GM08714 (cell line): ENCODE measurements at regions not wholly inside any gene's neighbourhood (a gene's known extent, or its start where the extent isn't known, plus 50 kb on each side); places are given as distances from the start of the nearest gene placed in this dataset.
"Not testable (repeated sequence)": the region's sequence is repeated elsewhere in the genome, so short reads cannot be mapped to it uniquely, and the experiment has no call there.

Experiments used
- H3K4me3 ChIP-seq: fragments of 200-500 bp; sonication (Bioruptor generic); 2 replicates; pipeline ENCODE4 v1.5.1; 2014; ENCODE audit warnings: mild to moderate bottlenecking, low read length, inconsistent platforms
- ZNF274 ChIP-seq: IDR thresholded peaks from 2 replicates; pipeline ENCODE4 v1.6.1; 2012; ENCODE audit warnings: mild to moderate bottlenecking, low read depth, low read length

- TF ChIP-seq ZNF274: no peak
- no peak overlapping the region for H3K4me3 ChIP-seq
Observed at GRCh38 chr3:153221748-153222162, 59.7 kb downstream of the RAP2B start.

DNA sequence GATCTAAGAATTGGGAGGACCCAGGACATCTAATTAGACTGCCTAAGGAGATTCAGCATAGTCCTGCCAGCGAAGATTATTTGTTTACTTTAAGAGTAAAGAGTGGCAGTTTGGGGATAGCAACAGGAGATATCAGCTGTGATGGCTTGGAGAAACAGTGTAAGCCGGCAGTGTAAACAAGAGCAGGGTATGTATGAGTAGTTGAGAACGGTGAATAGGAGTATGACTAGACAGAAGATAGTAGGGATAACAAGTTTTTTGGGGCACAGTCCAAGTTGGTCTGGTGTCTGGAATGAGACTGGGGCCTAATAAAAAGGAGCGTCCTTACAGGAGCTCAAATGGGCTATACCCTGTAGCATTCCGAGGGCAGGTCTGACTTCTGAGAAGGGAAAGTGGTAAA lies 64.9 kb downstream of the RAP2B start:
- not testable (repeated sequence) for H3K4me3 ChIP-seq

- not testable (repeated sequence) for H3K4me3 ChIP-seq
Observed at GRCh38 chr3:153230427-153230826, 68.4 kb downstream of the RAP2B start.

DNA sequence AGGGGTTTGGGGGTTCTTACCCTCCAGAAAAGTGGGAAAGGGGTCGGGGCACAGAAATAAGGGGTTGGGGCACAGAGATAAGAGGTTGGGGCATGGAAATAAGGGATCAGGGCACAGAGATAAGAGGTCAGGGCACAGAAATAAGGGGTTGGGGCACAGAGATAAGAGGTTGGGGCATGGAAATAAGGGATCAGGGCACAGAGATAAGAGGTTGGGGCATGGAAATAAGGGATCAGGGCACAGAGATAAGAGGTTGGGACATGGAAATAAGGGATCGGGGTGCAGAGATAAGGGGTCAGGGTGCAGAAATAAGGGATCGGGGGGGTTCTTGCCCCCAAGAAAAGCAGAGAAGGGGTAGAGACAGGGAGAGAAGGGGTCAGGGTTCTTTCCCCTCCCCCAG lies 69.2 kb downstream of the RAP2B start:
- not testable (repeated sequence) for H3K4me3 ChIP-seq

- H3K4me3 ChIP-seq: not testable (repeated sequence)
Observed at GRCh38 chr3:153232050-153232752, 70.2 kb downstream of the RAP2B start.

DNA sequence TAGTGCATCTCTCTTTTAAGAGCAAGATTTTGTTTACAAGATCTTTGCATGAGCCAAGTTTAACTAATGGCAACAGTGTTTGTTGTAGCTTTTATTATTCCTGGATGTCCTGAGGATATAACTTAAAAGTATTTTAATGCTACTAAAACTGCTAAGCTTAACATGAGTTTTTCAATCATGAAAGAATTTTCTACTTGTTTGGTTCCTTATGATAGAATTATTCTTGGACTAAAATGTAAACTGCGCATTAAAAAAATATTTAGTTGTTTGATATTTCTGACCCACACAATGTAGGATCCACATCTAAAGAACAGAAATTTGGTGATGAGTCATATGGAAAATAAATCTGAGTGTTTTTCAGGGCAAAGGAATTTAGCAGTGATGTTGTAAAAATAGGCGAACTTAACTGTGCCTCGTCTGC lies 70.8 kb downstream of the RAP2B start:
- no peak for TF ChIP-seq ZNF274
- no peak overlapping the region for H3K4me3 ChIP-seq

DNA sequence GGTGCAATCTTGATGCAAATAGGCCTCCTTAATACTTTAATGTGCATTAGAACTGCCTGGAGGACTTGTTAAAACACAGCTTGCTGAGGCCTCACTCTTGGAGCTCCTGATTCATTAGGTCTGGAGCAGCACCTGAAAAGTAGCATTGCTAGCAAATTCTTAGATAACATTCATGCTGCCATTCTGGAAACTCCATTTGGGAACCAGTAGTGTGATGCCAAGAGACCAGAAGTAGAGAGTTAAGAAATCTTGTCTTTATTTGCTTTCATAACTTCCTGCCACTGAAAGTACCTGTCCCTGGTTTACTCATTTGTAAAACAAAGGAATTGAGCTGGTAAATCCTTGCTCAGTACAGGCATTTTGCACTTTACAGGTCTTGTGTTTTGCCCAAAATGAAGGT lies 72.0 kb downstream of the RAP2B start:
- H3K4me3 ChIP-seq: no peak overlapping the region
- TF ChIP-seq ZNF274: no peak

DNA sequence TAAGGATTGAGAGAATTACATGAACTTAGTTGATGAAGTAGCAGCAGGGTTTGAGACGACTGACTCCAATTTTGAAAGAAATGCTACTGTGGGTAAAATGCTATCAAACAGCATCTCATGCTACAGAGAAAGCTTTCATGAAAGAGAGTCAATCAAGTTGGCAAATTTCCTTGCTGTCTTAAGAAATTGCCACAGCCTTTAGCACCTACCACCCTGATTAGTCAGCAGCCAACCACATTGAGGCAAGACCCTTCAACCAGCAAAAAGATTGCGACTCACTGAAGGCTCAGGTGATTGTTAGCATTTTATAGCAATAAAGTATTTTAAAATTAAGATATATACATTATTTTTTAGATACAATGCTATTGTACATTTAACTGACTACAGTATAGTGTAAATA lies 80.9 kb downstream of the RAP2B start:
- no peak overlapping the region for H3K4me3 ChIP-seq
- TF ChIP-seq ZNF274: no peak

DNA sequence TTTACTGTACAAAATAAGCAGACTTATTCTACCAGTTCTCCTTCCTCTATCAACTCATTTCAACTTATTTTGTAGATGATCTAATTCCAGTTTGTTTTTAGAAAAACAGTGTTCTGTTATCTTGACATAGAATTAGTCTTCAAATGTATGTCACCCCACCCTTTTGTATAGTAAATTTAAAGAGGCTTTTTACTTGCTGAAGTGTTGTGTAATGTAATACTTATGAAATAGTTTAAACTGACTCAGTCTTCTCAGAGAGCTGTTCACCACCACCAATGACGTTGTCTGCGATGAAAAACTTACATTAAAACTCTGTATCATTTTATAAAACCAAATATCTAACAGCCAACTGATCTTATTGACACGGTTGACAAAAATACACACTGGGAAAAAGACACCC lies 82.9 kb downstream of the RAP2B start:
- no peak for TF ChIP-seq ZNF274

DNA sequence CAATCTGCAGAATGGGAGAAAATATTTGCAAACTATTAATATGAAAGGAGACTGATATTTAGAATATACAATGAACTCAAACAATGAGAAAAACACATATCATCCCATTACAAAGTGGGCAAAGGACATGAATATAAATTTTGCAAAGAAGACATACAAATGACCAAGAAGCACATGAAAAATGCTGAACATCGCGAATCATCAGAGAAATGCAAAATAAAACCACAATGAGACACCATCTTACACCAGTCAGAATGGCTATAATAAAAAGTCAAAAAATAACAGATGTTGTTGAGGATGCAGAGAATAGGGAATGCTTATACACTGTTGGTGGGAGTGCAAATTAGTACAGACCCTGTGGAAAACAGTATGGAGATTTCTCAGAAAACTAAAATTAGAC lies 83.6 kb downstream of the RAP2B start:
- H3K4me3 ChIP-seq: no peak overlapping the region
- TF ChIP-seq ZNF274: no peak

More for the DNA sequence above, 82.9 kb downstream of the RAP2B start:
- no peak overlapping the region for H3K4me3 ChIP-seq

DNA sequence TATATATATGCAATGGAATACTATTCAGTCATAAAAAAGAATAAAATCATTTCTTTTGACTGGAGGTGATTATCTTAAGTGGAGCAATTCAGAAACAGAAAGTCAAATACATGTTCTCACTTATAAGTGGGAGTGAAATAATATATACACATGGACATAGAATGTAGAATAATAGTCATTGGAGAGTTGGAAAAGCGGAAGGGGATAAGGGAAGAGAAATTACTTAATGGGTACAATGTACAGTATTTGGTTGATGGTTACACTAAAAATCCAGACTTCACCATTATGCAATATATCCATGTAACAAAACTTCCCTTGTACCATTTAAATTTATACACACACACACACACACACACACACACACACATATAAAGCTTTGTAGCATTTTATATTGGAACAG lies 84.3 kb downstream of the RAP2B start:
- no peak overlapping the region for H3K4me3 ChIP-seq
- TF ChIP-seq ZNF274: no peak

- TF ChIP-seq ZNF274: no peak
- H3K4me3 ChIP-seq: no peak overlapping the region
Observed at GRCh38 chr3:153246806-153247205, 84.8 kb downstream of the RAP2B start.

DNA sequence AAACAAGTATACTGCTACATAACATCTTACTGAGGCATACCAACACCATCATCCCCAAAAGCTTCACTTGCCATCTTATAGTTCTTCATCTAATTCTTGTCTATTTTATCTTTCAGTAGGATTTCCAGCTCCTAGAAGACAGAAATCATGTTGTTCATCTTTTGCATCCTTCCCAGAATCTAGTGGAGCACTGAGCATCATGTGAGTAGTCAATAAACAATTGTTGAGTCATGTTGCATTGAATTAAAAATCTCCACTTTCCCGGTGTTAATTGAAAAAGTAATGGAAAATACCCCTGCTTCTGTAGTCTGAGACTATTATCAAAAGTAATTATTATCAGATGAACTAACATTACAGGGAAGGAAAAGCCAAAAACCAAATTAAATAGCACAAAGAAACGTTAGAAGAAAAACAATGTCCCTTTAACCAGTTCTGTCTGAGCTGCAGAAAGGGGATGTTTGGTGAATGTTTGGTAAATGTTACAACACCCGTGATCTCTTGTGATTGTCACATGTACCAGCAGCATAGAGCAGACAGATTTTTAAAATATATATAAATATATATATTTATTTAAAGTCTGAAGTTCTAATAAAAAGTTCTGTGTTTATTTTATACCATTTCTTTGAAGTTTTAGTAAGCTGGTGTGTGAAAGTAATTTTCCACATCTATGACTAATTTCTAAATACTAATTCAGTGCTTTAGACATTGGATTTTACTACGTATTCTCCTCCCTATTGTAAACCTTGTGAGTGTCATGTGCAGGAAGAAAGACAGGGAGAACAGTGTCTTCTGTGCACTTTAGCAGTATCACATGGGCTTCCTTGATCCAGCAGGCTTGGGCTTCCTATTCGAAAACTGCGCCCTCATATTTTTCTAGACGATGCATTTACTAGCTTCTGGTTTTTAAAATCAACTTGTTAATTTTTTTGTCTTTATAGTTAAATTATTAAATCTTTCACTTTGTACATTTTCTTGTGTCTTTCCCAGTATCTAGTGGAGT lies 85.6 kb downstream of the RAP2B start:
- no peak for TF ChIP-seq ZNF274
- no peak overlapping the region for H3K4me3 ChIP-seq

- H3K4me3 ChIP-seq: not testable (repeated sequence)
Observed at GRCh38 chr3:153248835-153249234, 86.8 kb downstream of the RAP2B start.

DNA sequence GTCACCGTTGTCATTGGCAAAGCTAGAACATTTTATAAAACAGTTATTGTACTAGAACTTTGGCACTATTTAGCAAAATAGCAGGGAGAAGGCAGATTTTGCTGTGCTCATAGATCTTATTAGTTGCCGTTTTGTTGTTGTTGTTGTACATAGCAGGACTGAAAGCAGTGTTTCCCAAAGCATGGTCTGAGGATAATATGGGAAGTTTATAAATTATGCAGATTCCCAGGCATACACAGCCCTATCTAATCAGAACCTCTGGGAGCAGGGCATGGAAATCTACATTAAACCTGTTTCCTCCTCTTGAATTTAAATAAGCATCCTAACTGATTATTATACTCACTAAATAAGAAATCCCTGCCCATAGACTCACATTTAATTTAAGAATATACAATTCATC lies 87.9 kb downstream of the RAP2B start:
- H3K4me3 ChIP-seq: no peak overlapping the region
- TF ChIP-seq ZNF274: no peak

GRCh38 chr3:153250446-153250845 lies 88.4 kb downstream of the RAP2B start:
- no peak for TF ChIP-seq ZNF274
- no peak overlapping the region for H3K4me3 ChIP-seq
